ENCODE measurements at regions not wholly inside any gene's neighbourhood (a gene's known extent, or its start where the extent isn't known, plus 50 kb on each side); places are given as distances from the start of the nearest gene placed in this dataset.

DNA sequence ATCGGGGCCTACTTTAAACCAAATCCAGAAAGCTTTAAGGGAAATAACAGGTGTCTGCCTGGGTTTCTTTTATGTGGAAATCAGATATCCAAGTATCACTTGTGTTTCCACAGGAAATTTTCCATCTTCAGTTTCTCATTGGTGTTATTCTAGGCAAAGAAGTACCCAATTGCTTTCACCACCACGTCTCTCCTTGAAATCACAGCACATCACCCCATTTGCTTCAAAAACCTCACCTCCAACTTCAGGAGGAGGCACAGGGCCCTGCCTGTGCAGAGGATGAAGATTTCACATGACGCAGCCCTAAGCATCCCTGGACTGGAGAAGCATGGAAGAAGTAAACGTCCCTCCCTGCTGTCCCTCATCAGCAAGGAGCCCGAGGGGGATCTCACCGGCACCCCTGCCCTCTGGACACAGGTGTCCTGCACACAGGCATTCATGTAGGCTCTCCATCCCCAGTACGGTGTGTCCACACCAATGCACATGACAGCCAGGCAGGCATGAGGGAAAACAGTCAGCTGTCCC is 182.3 kb downstream of the TBXT start:
- no peak for DNase-seq

DNA sequence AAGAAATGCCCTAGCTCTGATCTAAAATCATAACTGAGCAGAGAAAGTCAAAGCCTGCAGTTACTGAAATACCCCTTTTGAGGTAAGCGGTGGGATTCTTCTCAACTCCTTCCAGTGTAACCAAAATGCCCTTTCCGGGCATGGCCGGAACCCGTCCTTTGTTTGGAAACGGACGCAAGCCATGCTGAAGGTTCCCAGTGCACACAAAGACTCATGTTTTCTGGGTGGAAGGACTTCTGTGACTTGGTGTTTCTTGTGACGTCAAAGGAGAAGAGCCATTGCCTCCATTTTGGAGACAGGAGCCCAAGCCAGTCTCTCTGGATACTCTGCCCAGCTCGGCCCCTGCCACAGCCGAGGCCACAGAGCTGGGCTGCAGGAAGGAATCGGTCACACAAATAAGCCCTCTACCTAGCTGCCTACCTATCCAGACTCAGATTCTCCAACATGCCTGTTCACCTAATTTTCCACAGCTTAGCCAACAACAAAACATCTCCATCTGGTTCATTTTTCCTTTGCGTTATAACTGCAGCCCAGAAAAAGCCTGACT is 182.8 kb downstream of the TBXT start:
- DNase-seq = no peak

DNA sequence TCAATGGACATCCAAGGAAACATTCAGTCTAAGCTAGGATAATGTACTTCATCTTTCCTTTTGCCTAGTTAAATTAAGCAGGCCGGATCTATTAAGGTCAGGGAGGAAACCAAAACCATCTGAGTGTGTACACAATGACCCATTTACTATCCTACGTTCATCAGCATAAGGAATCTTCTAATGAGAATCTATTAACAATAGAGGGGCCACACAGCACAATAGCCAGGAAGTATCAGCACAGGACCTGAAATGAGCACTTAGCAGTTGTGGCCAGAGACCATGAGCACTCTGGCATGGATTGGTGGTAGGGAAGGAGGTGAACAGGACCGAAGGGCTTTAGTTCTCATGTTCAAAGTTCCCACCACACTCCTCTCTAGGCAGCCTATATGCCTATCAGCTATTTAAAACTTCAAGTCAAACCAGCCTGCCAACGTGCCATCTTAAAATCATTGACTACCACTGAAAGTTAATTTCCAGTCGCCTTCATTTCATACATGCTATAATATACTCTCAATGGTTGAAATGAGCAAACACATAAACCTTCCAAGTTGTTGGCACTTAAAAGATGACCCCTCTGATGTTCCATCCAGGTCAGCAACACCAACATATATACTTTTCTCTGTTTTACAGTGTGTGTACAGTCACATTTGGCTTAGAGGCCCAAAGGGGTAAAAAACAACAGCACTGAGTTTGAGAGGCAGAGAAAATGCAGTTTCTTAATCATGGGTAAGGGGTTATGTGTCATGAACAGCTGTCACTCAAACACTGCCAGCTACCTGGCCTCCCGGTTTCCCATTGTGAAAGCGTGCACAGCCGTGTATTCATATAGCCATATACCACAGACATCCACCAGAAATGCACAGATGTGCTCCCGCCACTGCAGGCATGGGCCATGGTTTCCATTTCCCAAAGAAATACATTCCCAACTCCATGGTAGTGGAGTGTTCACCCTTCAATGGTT is 184.3 kb downstream of the TBXT start:
- no peak for DNase-seq

DNA sequence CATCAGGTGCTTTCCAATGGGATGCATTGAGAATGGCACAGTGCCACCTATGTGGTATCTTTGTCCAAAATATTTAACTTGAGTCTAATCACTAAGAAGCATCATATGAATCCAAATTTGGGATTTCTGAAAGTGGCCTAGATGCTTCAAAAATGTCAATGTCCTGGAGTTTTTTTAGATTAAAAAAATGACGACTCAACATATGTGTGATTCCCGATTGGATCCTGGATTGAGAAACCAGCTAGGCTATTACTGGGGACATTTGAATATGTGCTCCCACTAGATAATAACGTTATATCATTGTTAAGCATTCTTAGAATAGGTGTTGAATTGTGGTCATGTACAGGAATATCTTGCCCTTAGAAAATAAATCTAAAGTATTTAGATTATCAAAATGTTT is 189.2 kb downstream of the TBXT start:
- no peak for DNase-seq

DNA sequence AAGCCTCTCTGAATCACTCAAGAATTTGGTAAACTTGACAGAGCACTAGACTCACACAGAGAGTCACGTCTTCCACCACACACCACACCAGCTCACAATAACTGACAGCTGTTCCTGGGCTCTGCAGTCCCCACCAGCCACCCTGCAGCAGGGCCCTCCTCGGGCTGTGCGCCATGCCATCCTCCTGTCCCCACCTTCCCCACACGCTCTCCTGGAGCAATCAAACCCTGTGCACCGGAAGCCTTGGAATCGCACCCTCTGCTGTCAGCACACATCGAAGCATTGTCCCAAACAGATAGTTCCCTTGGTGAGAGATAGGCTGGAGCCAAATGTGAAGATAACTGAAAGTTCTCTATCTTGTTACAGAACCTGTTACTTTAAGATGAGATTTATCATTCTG is 191.0 kb downstream of the TBXT start:
- no peak for DNase-seq

DNA sequence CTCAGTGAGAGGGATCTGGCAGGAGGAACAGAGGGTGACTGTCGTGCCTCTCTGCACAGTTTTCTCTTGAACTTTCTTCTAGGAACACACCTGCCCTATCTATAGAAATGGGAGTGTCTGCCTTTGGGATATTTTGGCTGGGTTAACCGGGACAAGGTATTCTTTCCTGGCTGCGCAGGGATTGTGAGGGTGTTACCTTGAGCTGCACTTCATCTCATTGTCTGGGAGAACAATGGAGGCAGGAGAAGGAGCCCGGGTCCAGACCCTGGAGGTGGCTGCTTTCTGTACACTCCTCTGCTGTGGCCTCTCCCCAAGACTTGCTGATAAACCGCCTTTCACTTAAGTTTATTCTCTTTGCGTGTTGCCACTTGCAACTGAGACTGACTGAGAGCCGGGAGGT is 192.8 kb downstream of the TBXT start:
- no peak for DNase-seq

DNA sequence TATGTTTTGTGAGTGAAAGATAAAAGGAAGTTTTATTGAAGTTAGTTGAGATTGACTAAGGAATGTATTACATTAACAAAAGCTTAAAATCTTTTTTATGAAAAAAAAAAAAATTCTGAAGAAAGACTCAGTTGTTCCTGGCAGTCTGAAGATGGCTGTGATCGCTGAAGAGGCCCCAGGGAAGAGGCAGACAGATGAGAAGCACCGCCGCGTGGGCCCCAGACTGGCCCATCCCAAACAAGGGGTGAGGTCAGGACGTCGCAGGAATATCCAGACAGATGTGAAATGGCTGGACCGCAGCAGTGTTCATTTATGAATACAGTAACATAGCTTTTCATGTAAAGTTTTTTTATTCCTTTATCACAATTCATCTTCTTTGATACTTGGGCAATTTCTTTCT is 194.2 kb downstream of the TBXT start:
- no peak for DNase-seq

DNA sequence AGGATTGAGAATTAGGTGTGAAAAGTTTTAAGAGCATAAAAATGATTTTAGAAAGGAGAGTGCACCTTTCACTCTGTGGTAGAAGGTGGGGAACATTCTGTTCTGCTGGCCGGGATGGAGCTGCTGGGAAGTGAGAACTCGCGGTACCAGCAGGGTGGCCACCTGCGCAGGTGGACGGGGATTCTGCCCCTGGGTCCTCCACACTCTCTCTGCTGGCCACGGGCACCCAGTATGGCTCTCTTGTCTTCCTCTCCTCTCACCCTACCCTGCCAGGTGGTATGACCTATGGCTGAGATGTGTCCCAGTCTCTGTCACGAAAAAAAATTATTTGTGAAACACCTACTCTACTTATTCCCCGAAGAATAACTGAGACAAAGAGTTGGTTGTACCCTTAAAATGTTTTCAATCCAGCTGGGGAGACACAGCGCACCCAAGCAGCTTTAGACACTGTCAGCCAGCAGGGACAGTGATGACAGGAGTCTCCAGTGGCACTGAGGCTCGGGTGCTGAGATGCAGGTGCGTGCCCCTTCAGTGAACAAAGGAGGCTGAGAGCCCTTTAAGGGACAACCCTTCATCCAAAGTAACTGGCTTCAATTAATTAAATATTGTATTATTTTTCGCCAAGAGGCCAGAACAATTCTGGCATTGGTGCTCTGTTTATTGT is 195.4 kb downstream of the TBXT start:
- DNase-seq = no peak

DNA sequence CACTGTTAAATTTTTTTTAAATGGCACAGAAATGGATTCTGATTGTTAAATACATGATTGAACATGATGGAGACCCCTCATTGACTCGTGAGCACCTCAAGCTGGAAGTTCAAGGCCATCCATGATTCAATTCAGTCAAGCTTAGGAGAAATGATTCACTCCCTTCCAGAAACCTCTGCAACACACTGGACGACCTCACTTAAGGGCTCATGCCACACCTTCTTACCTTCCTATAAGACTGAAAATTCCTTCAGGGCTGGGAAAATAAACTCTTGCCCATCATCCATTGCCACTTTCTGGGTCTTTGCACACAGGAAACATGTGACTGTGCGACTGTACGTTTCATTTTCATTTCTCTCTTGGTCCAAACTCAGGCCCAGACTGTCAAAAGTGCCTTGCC is 196.4 kb downstream of the TBXT start:
- DNase-seq = no peak

DNA sequence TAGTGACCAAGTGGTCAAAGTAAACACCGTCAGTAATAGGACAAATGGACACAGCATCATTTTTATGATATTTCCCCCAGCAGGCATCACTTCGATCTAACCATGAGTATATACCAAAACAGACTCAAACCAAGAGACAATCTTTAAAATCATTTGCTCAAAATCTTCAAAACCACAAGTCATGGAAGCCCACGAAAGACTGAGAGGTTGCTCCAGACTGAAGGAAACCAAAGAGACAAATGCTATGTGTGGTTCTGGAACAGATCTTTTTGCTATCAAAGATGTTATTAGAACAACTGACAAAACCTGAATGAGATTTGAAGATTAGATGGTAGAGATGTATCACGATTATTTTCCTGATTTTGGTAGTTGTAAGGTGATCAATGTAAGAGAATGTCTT is 197.7 kb downstream of the TBXT start:
- no peak for DNase-seq

DNA sequence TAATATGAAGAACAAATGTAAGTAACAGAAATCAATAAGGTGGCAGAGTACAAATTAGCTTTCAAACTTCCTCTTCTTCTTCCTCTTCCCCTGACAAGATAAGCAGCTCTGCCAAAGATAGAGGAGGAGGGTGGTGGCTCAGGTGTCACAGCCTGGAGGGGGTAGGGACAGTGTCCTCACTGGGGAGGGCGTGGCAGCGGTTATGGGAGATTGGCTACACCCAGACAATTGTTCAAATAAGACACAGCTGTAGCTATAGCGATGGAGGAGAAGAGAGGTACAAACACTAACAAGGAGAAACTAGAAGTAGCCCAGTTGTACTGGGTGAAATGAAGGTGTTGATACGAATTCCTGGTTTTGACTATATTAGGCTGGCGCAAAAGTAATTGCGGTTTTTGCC is 198.5 kb downstream of the TBXT start:
- DNase-seq = no peak

DNA sequence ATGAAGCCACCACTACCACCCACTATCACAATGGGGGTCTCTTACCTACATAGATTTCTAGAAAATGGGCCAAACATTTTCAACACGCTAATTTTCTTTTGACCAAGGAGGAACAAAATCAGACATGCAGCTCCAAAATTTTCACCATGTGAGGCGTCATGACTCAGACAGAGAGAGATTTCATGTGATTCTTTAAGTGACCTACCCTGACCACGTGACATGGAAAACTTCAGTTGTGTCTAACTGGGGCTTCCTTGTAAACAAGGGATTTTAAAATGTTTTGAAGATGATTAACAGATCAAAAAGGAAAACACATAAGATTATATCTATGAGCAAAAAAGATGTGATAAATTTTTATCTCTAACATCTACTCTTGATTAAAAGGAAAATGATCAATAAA is 199.2 kb downstream of the TBXT start:
- DNase-seq = no peak

DNA sequence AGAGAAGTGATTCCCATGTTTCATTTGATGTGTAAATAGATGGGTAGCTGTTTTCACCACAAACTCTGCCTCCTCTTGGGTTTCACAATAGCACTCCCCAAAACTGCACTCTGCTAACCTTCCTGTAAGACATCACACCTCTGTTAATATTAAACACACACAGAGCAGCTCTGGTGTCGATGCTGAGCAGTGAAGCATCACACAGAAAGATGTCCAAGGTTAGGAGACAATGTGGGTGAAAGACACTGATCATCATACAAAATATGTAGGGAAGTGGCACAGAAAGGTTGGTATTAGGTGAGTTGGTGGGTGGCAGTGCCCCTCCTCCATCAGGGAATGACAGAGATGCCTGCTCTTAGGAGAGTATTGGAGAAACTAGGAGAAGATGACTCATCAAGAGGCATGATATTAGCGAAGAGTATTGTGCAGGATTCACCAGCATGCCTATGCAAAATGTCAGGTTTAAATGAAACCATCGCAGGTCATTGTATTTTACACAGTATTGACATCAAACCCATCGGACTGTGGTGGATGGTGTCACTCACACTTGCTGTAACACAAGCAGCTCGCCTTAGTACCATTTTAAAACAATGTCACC is 199.7 kb downstream of the TBXT start:
- DNase-seq = no peak

DNA sequence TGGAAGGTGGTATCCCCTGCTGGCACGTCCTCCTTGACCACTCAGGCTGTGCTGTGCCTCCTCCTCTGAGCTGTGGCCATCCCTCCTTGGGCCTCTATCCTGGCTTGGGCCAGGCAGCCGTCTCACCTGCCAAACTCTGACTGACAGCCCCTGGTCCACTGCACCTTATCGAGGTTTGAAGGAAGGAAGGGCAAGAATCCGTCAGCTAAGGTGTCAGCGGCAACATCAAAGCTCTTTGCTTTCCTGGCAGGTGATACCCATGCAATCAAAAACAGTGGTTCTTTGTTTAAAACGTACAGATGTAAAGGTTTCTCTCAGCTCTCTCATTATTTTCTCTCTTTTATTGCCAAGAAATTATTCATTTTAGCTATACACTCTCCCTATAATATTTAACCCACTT is 203.9 kb downstream of the TBXT start:
- no peak for DNase-seq

DNA sequence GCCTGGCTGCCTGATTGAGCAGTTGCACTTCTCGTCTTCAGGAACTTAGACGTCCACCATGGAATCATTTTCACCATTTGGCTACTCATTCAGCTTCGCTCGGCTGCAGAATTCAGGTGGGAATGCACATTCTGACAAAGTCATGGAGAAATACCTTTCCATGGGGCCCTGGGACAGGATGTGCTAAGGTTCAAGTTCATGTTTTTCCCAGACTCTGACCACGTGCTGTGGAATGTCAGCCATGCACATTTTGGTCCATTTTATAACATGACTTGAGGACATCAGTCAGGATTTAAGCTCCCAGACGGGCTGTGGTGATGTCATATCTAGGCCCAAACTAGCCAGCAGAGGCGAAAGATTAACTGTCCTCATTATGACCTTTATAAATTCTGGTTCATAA is 205.3 kb downstream of the TBXT start:
- DNase-seq = no peak

DNA sequence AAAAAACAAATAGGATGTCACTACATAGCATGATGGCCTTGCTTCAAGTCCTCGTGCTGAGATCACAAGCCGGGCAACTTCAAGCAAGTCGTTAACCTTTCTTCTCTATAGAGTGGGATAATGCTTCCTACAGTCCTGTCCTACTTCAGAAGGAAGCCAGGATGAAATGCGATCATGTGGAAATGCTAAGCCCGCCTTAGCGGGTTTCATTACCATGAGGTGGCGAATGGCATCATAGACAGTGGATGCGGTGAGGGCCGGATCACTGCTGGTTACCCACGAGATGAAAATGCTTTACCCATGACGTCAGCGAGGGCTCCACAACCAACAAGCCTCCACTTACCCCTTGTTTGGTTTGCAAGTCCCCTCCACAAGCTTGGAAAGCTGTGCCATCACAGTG is 206.4 kb downstream of the TBXT start:
- no peak for DNase-seq

DNA sequence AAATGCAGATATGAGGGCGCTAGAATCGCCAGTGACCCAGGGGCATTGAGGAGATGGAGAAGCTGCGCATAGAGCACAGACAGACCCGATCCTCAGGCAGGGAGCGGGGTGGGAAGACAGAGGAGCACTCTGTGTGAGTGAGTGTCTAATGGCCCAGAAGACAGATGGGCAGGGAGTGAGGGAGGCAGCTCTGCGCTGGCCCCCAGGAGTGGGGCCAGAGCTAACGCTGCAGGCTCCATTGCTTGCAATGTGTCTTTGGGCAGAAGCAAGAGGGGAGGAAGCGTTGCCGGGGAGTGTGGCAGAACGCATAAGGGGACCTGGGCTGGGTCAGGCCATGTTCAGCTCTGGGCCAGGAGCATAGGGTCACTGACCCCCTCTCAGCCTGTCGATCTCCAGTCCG is 207.0 kb downstream of the TBXT start:
- no peak for DNase-seq

DNA sequence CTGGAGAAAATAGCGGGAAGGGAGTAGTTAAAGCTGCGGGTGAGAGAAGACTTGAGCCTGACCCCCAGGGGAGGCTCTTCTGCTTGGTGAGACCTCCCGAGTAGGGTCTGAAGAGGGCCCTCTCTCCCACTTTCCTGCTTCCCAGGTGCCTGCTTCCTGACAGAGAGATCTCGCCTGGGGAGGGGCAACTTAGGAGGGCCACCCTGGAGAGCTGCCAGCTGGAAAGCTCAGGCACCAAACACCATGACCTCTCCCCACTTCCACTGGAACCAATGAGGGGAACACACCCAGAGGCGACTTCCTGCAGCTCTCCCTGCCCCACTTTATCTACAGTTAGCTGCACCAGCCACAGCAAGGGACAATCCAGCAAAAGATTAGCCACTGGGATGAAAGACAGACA is 208.0 kb downstream of the TBXT start:
- no peak for DNase-seq

DNA sequence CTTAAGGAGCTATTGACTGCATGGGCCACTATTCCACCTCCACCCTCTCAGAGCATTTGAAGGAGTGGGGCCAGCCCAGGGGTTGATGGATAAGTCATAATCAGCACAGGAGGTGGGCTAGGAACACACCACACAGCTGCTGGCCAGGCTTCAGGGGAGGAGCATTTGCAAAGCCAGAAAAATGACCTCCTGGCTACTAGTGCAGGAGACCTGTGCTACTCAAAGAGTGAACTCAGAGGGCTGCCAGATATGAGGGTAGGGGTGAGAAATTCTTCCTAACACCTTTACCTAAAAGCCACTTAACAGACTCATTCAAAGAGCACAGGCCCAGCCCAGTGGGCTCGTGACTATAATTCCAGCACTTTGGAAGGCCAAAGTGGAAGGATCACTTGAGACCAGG is 210.8 kb downstream of the TBXT start:
- no peak for DNase-seq

DNA sequence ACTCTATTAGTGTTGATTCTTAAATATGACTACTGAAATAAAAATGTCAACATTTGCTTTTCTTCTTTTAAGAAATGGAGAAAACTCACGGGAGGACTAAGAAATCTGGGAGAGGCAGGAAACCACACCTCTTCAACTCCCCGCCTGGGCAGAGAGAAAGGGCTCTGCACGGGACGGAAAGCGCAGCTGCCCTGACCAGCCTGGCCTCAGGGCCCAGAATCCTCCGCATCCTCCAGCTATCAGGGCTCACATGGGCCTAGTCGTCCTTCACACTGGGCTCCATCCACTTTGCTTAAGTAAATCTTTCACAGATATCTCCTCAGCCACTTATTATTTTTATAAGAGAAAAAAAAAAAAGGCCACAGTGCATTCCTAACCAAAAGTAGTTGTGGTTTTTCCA is 215.1 kb downstream of the TBXT start:
- no peak for DNase-seq

DNA sequence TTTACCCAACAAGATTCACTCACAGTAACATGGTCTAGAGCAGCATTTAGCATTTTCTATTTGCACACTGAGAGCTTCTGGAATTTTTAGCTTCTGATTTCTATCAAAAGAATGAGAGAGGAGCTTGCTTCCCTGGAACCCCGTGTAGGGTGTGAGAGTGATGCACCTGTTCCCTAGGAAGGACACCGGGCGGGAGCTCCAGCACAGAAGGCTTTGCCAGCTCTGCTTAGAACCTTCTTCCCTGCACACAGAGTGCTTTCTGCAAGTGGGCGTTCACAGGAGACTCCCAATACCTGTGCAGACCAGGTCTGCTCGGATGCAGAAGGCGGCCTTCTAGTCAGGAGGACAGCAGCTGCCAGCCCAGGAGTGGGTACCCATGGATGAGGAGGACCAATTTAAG is 217.3 kb downstream of the TBXT start:
- no peak for DNase-seq

DNA sequence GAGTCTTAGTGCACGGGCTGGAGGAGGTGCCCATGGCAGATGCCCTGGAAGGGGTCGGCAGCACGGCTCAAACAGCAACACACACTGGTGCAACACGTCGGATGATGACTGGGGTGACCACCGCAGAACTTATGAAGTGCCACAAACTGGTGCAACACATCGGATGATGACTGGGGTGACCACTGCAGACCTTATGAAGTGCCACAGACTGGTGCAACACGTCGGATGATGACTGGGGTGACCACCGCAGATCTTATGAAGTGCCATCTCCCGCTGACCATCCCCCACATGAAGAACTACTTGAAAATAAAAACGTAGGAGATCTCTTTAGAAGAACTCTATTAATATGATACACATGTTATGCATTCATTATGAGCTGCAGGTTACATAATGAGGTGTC is 218.3 kb downstream of the TBXT start:
- no peak for DNase-seq

DNA sequence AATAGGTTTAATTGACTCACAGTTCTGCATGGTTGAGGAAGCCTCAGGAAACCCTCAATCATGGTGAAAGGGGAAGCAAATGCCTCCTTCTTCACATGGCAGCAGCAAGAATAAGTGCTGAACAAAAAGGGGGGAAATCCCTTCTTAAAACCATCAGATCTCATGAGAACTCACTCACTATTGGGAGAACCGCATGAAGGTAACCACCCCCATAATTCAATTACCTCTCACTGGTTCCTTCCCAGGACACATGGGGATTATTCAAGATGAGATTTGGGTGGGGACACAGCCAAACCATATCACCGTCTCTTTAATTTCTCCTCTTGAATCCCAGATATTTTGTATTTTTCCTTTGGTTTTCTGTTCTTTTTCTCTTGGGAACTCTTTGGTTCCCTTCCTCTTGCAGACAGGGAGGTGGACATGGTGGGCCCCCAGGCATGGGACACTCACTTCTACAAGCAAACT is 223.6 kb downstream of the TBXT start:
- no peak for DNase-seq

DNA sequence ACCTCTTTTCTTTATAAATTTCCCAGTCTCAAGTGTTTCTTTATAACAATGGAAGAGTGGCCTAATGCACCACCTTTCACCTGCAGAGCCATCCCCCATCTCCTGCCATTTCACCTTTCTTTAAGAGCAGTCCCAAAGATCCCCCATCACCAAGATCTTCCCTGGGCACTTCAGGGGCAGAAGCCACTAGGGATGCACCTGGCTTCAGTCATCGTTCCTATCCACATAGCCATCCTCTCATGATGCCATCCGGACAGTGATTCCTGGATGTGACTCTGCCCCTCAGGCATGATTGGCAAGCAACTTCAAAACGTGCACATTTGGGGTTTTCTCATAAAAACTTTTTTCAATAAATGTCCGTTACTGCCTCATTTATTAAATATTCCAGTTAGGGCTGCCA is 225.9 kb downstream of the TBXT start:
- DNase-seq = no peak

Measured in NCI-H2081 (cell line).